A673 (cell line): ENCODE measurements at regions not wholly inside any gene's neighbourhood (a gene's known extent, or its start where the extent isn't known, plus 50 kb on each side); places are given as distances from the start of the nearest gene placed in this dataset.
"Not testable (repeated sequence)": the region's sequence is repeated elsewhere in the genome, so short reads cannot be mapped to it uniquely, and the experiment has no call there.

Experiments used
- CTCF ChIP-seq: fragments of 300-800, 200-600 bp; sonication (generic); conservative IDR thresholded peaks from 2 replicates; pipeline ENCODE4 v1.5.1; 2017; ENCODE audit warnings: low read depth, mild to moderate bottlenecking, antibody characterized with exemption, low read length, moderate library complexity, mixed read lengths
- EZH2 ChIP-seq: fragments of 200-600 bp; sonication (generic); IDR thresholded peaks from 2 replicates; pipeline ENCODE4 v1.6.1; 2017; ENCODE audit warnings: borderline replicate concordance, low read depth, mild to moderate bottlenecking, mixed read lengths, antibody characterized with exemption, low read length; ENCODE audit not compliant: poor library complexity, severe bottlenecking

- not testable (repeated sequence) for TF ChIP-seq CTCF, EZH2
Measured at GRCh38 chr2:87397276-87398065, 350.4 kb upstream of the PLGLB2 start.
